HT-29 (cell line): ENCODE measurements at regions not wholly inside any gene's neighbourhood (a gene's known extent, or its start where the extent isn't known, plus 50 kb on each side); places are given as distances from the start of the nearest gene placed in this dataset.
A peak's percentile ranks its signal among the peaks of the same experiment; 100 is the strongest.

Experiments
- DNase-seq: peaks from one replicate; pipeline ENCODE4 v3.0.0-alpha.2; 2015; ENCODE audit warnings: low spot score

DNA sequence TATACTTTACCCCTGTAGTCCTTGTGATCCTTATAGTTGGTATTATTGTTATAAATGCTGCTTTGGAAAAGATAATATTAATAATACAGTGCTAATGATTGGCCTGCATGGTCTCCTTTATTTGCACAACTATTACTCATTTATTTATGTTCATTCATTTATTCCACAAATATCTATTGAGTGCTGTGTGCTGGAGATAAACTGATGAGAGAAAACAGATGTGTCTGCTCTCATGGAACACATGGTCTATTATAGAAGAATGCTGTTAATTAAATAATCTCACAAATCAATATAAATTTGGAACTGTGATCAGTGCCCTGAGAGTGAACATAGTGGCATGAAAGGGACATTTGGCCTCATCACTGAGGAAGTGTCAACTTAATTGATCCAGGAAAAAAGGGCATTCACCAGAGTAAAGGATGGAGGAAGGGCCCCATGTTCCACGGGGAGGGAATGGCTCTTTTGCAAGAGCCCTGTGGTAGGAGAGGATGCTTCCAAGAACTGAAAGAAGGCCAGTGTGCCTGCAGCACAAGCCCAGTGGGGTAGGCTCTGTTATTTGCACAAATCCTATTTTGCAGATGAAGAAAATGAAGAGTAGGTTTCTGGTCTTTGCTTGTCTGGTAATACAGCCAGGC lies 91.5 kb upstream of the STK39 start:
- no peak for DNase-seq

DNA sequence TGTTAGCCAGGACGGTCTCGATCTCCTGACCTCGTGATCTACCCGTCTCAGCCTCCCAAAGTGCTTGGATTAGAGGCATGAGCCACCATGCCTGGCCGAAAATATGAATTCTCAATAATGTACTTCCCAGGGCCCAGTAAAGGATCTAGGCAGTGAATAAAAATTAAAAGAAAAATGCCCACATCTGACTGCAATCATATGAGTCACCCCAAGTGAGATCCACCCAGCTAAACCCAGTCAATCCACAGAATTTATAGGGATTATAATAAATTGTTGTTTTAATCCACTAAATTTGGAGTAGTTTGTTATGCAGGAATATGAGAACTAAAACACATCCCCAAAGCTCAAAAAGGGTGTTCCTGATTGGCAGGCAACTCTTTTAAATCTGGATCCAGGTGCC lies 93.5 kb upstream of the STK39 start:
- no peak for DNase-seq

DNA sequence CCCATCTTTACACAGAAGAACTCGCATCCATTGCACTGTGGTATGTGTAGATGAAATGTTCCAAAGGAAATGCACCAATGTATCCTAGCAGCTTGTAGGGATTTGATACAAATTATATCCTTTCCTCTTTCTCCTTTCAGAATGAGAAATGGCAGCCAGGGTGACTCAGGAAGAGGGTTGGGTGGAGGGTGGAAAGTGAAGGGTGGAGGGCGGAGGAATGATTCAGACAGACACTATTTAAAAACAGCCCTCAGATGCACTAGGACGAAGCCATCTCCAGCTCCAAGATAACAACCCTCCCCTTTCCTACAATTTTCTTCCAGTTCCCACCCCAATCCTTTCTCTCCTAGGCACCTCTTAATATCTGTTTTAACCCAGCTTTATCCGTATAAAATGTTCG lies 96.2 kb upstream of the STK39 start:
- DNase-seq: peak; percentile 18

DNA sequence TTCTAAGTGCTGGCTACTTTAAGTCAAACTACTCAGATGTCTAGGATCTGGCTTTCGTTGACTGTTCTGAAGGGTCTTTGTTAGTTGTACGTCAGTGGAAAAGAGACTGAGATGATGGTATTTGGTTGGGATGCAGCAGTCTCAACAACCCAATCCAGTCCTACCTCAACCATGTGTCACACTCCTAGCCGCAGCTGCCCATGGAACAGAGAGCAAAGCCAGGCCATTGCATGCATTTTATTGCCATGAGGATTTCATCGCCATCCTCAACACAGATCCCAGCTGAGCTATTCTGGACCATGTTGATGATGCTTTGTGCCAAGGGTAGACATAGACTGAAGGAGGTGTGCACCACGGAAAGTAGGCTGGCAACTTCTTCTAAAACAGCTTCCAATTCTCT lies 97.3 kb upstream of the STK39 start:
- no peak for DNase-seq

DNA sequence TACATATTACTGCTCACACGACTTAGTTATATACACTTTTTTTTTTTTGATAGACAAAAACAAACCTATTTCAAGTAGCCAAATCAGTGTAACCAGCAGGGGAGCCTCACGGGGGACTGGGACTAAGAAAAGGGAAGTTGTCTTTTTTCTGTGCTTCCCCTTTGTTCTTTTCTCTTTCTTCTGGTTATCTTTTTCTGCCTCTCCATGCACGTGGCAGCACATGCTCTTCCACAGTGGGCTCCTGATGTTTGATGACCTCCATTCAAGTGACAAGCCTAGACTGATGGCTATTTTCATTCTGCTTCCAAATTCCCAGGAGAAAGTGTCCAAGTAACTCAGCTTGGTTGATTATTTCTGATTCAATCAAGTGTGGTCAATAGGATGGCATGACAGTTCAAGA lies 98.2 kb upstream of the STK39 start:
- no peak for DNase-seq

DNA sequence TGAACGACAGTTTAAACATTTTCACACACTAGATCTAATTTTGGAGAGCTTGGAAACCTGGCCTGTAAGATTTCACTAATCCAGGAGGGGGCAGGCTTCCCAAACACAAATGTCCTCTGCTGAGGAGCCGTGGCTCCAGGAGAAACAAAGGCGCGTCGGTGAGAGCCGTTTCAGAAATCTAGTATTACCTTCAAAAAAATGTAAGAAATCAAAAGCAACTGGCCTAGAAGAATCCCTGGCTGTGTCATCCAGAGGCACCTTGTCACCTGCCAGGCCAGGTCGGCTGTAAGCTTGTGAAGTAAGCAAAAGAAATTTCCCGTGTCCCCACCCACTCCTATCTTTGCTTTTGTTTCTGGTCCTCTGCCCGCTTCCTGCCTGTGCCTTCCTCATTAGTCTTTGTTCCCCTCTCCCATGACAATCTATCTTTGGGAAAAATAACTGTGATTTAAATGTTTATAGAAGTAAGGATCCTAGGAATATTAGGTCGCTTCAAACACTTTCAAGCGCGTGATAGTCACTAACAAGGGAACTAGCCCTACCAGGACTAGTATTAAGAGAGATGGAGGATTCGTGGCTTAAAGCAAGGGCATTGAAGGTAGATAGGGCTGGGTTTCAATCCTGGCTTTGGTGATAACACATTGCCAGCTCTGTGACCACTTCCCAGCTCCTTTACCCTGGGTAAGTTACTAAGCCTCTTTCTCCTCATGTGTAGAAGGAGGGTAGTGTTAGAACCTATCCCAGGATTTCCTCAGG lies 99.5 kb upstream of the STK39 start:
- peak; percentile 82 for DNase-seq

DNA sequence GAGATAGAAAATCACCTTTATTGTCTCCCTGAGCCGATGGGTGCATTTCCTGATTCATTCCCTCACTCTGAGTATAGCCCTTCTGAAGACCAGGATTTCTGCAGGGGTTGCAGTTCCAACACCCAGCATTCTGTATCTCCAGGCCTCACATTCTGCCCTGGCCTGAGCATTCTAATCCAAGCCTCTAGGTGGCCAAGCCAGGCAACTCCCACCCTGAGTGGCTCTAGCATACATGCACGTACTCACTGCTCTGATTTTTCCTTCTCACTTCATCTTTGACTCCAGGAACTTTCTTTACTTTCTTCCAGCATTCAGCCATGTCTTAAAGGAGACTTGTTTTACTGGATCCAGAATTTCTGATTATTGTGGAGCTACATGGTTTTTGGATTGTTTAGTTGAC lies 100.7 kb upstream of the STK39 start:
- peak; percentile 58 for DNase-seq

DNA sequence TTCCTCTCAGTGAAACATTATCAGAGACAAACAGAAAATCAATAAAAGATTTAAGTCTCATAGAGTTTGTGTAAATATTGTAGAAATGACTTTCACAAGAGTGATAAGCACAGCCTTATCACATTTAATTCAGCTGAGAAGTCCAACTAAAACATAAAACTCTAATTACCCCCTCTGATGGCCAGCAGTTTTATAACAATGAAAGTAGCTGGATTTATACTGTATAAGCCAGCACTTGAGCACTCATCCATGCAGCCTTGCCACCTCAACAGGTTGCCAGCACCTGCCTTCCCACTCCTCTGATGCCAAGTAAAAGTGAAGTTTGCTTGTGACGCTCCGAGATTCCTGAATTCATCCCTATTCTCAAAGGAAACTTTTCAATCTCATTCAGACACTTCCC lies 103.0 kb upstream of the STK39 start:
- DNase-seq: peak; percentile 43

DNA sequence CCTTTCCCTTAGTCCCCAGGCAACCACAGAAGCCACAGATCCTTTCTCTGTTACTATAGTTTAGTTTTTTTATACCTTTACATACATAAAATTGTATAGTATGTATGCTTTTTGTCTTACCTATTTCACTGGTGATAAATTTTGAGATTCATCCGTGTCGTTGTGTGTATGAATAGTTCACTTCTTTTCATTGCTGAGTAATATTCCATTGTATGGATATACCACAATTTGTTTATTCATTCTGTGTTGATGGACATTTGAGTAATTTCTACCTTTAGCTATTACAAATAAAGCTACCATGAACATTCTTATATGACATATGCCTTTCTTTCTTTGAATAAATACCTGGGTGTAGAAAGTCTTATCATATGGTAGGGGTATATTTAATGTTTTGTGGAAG lies 102.8 kb upstream of the CERS6 start:
- DNase-seq: no peak

DNA sequence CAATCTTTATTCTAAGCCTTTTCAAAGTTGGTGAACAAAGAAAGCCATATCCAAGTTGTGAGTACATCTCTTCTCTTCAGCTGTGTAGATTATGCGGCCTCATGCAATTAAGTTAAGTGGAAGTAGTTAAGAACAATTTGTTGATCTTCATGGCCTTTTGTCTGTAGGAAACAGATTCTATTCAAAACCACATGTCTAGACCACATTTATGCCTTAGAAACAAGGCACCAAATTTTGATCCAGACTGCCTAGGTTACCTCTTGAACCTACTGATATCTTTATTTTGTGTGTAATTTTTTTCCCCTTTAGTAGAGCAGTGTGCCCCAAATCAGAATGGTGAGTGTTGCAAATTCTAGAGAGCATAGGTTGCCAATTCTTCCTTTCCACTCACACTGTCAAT lies 101.6 kb upstream of the CERS6 start:
- DNase-seq: no peak

DNA sequence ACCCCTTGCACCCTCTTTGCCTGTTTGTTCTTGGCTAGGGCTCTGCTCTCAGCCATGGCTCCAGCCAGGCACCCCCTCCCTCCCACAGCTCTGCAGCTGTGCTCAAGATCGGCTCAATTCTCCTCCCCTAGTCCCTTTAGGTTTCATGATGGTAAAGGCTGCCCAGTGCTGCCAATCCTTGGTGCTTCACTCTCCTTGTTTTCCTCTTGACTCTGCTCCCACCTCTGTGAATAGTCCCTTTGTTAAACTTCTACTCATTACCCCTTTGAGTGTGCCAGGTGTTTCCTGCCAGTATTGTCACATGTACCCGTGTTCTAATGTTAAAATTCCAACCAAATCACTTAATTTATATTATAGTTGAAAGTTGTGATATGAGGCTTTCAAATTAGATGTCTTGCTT lies 101.0 kb upstream of the CERS6 start:
- DNase-seq: no peak

DNA sequence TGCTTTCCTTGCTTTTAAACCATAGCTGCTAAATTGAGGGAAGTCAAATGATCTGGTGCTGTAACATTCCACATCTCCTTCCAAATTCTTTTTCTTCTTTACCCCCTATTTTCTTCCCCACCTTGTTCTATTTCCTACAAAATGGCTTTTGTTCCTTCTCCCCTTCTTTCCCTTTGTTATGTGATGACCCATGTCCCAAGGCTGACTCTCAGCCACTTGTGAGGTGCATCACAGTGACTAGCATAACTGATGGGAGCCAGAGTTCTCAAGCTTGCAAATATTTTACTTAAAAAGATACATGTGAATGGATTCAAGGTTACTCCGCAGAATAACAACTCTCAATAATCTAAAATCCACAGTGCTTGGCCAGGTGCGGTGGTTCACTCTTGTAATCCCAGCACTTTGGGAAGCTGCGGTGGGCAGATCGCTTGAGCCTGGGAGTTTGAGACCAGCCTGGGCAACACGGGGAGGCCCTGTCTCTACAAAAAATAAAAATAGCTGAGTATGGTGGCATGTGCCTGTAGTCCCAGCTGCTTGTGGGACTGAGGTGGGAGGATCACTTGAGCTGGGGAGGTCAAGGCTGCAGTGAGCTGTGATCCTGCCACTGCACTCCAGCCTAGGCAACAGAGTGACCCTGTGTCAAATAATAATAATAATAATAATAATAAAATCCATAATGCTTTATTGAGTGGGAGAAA lies 100.1 kb upstream of the CERS6 start:
- DNase-seq: no peak

DNA sequence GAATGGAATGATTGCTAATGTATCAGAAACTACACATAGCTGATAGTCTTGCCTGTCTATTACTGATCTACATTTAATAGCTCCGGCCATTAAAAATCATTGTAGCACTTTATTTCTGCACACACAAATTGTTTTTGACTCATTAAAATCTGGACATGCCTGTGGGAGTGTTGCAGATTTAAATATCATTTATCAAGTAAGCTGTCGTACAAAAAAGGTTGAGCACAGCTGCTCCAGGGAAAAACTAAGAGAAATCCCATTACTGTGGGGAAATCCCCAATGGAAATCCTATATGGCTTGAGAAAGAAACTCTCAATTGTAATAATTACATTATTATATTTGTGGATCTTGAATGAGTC lies 99.6 kb upstream of the CERS6 start:
- no peak for DNase-seq

DNA sequence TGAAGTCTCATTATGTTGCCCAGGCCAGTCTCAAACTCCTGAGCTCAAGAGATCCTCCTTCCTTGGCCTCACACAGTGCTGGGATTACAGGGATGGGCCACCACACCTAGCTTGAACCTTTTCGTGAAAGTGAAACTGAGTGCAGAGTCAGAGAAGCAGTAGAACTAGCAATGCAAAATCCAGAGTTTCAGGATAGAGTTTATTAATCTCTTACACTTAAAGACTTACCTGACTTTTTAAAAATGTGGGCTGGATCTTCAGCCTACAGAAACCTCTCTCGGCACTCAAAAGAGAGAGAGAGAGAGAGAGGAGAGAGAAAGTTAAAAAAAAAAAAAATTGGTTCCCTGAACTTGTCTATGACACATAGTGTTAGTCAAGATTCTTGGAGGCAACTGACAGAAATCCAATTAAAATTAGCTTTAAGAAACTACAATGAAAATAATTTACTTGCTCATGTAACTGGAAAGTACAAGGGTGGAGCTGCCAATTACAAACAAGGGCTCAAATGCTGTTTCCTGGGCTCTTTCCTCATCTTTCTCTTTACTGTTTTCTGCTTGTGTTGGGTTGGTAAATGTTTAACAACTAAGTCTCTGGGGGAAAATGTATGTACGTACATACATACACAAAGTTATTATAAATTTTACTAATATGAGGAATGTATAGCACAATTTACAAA lies 98.1 kb upstream of the CERS6 start:
- no peak for DNase-seq

DNA sequence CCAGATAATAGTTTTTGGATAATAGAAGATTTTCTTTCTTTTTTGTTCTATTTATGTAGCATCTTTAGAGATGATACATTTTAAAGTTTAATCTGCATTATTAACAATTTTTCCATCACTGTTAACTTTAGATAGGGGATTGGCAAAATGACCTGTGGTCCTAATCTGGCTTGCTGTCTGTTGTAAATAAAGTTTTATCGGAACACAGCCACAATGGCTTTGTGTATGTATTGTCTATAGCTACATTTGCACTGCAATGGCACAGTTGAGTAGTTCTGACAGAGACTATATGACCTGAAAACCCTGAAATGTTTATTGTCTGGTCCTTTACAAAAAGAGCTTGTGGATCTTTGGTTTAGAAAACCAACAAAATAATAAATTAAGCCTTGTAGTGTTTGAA lies 97.0 kb upstream of the CERS6 start:
- no peak for DNase-seq

DNA sequence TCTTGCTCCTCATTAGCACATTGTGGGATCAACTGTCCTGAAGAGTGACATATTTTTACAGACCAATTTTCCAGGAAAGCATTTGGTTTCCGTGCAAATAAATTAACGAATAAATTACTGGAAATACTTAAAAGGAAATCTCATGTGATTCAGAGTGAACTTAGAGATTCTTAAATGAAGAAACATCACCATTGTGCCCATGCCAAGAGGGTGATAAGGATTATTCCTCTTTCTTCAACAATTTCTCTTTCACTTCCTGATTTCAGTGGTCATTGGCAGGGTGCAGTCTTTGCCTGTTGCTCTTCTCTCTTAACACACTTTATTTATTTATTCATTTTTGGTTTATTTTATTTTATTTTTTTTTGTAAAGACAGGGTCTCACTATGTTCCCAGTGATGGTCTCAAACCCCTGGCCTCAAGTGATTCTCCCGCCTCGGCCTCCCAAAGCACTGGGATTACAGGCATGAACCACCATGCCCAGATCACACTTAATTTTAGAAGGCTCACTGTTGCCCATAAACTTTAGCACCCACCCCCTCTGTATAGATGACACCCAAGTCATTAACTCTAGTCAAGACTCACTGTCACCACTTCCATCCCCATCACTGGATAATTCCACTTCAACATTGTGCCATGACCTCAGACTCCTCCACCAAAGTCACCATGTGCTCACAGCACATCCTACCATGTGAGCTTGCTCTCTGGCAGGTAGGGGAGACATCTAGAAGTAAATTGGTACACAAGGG lies 92.6 kb upstream of the CERS6 start:
- no peak for DNase-seq

DNA sequence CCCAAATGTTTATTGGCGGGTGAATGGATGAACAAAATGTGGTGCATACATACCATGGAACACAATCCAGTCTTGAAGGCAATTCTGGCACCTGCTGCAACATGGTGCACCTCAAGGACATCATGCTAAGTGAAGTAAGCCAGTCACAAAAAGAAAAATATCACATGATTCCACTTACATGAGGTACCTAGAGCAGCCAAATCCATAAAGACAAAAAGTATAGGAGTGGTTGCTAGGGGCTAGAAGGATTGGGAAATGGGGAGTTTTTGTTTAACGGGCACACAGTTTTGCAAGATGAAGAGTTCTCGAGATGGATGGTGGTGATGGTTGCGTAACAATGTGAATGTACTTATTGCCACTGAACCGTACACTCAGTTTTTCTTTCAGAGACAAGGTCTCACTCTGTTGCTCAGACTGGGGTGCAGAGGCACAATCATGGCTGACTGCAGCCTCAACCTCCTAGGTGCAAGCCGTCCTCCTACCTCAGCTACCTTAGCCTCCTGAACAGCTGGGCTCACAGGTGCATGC lies 90.9 kb upstream of the CERS6 start:
- no peak for DNase-seq

DNA sequence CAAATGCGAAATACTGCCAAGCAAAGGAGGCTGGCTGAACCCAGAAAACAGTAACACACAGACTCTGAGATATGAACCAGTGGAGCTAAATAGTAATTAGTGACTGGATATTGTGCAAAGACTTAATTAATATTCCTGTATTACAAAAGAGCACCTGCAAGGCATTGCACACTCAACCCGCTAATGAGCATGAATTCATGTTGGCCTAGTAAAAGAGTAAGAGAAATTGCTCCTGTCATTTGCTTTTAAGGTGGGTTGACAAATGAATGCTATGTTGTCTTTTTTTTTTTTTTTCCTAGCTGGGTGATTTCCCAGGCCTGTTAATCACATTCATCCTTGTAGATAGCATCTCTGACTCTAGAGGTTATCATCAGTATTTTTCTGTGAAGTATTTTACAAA lies 87.0 kb upstream of the CERS6 start:
- DNase-seq: no peak

DNA sequence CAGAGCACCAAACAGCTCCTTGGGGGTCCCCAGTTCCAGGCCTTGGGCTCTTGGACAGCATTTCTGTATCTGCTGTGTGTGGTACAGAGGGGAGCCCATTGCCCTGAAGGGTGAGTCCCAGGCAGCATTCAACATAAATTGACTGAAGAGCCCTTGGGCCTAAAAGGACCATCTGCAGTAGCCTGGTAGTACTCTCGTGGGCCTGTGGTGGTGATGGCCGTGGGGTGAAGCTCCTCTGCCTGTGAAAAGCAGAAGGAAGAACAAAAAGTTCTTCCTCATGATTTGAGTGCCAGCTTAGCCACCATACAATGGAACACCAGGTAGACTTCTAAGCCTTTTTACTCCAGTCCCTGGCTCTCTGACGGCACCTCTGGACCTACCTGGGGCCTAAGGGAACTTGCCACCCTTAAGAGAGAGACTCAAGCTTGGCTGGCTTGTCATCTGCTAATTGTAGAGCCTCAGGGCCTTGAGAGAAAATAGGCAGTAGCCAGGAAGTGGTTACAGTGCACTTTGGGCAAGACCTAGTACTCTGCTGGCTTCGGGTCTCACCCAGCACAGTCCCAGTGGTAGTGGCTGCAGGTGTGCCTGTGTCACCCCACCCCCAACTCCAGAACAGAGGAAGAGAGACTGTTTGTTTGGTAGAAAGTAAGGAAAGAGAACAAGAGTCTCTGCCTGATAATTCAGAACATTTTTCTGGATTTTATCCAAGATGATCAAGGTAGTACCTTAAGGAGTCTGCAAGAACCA lies 84.6 kb upstream of the CERS6 start:
- no peak for DNase-seq

DNA sequence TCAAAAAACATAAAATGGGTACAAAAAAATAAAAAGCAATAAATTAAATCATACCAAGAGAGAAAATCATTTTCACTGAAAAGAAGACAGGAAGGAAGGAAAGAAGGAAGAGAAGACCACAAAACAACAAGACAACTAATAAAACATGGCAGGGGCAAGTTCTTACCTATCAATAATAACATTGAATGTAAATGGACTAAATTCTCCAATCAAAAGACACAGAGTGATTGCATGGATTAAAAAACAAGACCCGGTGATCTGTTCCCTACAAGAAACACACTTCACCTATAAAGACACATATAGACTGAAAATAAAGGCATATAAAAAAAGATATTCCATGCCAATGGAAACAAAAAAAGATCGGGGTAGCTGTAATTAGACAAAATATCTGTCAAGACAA lies 82.6 kb upstream of the CERS6 start:
- DNase-seq: no peak
